Peyer's patch (tissue), 4 donors: ENCODE measurements at regions not wholly inside any gene's neighbourhood (a gene's known extent, or its start where the extent isn't known, plus 50 kb on each side); places are given as distances from the start of the nearest gene placed in this dataset.

Source experiments
- POLR2A ChIP-seq, 2 donors: fragments of 450-650 bp; IDR thresholded peaks; one replicate each; pipeline ENCODE4 v1.5.1; 2017; ENCODE audit warnings: antibody characterized with exemption in 2 of 2, mild to moderate bottlenecking in 2 of 2, moderate library complexity in 2 of 2
- TF ChIP-seq, protein P1 (sequence below), 6 experiments: fragments of 450-650 bp in 4 of 6; fragments of 200-600 bp in 2 of 6; sonication (generic) in 1 of 6; IDR thresholded peaks; one replicate each; pipeline ENCODE4 v1.5.1; 2017 to 2019; ENCODE audit warnings: antibody characterized with exemption in 6 of 6, mild to moderate bottlenecking in 3 of 6, moderate library complexity in 1 of 6

DNA sequence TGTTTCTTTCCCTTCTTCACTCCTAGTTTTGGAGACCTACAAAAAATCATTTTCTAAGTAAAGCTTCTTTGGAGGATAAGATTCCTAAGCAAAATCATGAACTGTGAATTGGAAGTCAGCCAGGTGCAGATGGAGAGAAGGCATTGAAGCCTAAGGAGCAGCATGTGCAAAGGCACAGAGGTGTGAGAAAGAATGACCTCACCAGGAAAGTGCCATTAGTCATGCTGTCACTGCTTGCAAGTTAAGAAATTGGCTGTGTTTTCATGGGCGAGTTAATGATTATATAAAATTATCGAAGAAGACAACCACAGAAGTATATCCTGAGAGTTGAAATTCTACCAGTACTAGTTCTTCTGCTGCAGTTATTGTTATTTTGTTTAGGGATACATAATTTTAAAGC is 80.3 kb upstream of the KLHL1 start:
- TF ChIP-seq, protein P1, sequence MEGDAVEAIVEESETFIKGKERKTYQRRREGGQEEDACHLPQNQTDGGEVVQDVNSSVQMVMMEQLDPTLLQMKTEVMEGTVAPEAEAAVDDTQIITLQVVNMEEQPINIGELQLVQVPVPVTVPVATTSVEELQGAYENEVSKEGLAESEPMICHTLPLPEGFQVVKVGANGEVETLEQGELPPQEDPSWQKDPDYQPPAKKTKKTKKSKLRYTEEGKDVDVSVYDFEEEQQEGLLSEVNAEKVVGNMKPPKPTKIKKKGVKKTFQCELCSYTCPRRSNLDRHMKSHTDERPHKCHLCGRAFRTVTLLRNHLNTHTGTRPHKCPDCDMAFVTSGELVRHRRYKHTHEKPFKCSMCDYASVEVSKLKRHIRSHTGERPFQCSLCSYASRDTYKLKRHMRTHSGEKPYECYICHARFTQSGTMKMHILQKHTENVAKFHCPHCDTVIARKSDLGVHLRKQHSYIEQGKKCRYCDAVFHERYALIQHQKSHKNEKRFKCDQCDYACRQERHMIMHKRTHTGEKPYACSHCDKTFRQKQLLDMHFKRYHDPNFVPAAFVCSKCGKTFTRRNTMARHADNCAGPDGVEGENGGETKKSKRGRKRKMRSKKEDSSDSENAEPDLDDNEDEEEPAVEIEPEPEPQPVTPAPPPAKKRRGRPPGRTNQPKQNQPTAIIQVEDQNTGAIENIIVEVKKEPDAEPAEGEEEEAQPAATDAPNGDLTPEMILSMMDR (IDR thresholded peaks at IDR 0.05): no peak
- no peak for TF ChIP-seq POLR2A (IDR thresholded peaks at IDR 0.05)
